H1 (cell line): ENCODE measurements at regions not wholly inside any gene's neighbourhood (a gene's known extent, or its start where the extent isn't known, plus 50 kb on each side); places are given as distances from the start of the nearest gene placed in this dataset.

ENCODE experiments used
- CTCF ChIP-seq, 3 experiments: IDR thresholded peaks; 1 replicate in 2 of 3; 2 replicates in 1 of 3; pipeline versions ENCODE4 v1.5.1 to v1.6.1; 2011; ENCODE audit warnings: low read length in 3 of 3, mild to moderate bottlenecking in 3 of 3, inconsistent platforms in 2 of 3, low read depth in 1 of 3, moderate library complexity in 1 of 3; ENCODE audit not compliant: insufficient read depth in 1 of 3; ENCODE audit errors: control extremely low read depth in 1 of 3
- HDAC2 ChIP-seq, 2 experiments: fragments of 300-600 bp in 1 of 2; sonication (generic) in 1 of 2; IDR thresholded peaks; 2 replicates each; pipeline ENCODE4 v1.6.1; 2011 to 2012; ENCODE audit warnings: low read depth in 2 of 2, low read length in 2 of 2, mild to moderate bottlenecking in 2 of 2, moderate library complexity in 2 of 2, borderline replicate concordance in 1 of 2, inconsistent platforms in 1 of 2
- SP2 ChIP-seq: IDR thresholded peaks from 2 replicates; pipeline ENCODE4 v1.6.1; 2012; ENCODE audit warnings: mild to moderate bottlenecking, low read length, inconsistent platforms
- SP4 ChIP-seq: IDR thresholded peaks from 2 replicates; pipeline ENCODE4 v1.6.1; 2012; ENCODE audit warnings: low read length, inconsistent platforms

GRCh38 chr1:102550729-102551384 is 554.1 kb upstream of the OLFM3 start (continued):
- TF ChIP-seq HDAC2 (IDR thresholded peaks at IDR 0.05; ENCODE audit: borderline replicate concordance in 1 of 2, low read depth in 2 of 2, low read length in 2 of 2) (no peak), SP2 (no peak), CTCF (IDR thresholded peaks at IDR 0.05; ENCODE audit: control extremely low read depth in 1 of 3, insufficient read depth in 1 of 3, low read depth in 1 of 3, low read length in 3 of 3) (peak; percentile 38 to 64 (median 40); a peak in 3 of 4 replicates), SP4 (no peak)
